CD1c-positive myeloid dendritic cell (primary cell): ENCODE measurements at regions not wholly inside any gene's neighbourhood (a gene's known extent, or its start where the extent isn't known, plus 50 kb on each side); places are given as distances from the start of the nearest gene placed in this dataset.

Source experiments
- DNase-seq: peaks from one replicate; pipeline ENCODE4 v3.0.0-alpha.2; 2016; ENCODE audit errors: extremely low spot score

- DNase-seq: no peak
Measured at GRCh38 chr18:75677696-75678455, 250.4 kb upstream of the SMIM21 start.

GRCh38 chr18:75660932-75661331 lies 233.4 kb upstream of the SMIM21 start:
- DNase-seq: no peak

- no peak for DNase-seq
Measured at GRCh38 chr18:75659535-75660023, 232.1 kb upstream of the SMIM21 start.

- no peak for DNase-seq
Measured at GRCh38 chr18:75658330-75658729, 230.8 kb upstream of the SMIM21 start.

GRCh38 chr18:75656563-75657247 lies 229.2 kb upstream of the SMIM21 start:
- no peak for DNase-seq

GRCh38 chr18:75656035-75656434 lies 228.5 kb upstream of the SMIM21 start:
- no peak for DNase-seq

- DNase-seq: no peak
Measured at GRCh38 chr18:75654851-75655751, 227.6 kb upstream of the SMIM21 start.

- no peak for DNase-seq
Measured at GRCh38 chr18:75654386-75654785, 226.9 kb upstream of the SMIM21 start.

GRCh38 chr18:75652528-75652927 lies 225.0 kb upstream of the SMIM21 start:
- DNase-seq: no peak

GRCh38 chr18:75644871-75645270 lies 217.4 kb upstream of the SMIM21 start:
- DNase-seq: no peak

- no peak for DNase-seq
Measured at GRCh38 chr18:75643083-75643482, 215.6 kb upstream of the SMIM21 start.

- DNase-seq: no peak
Measured at GRCh38 chr18:75639472-75639831, 211.9 kb upstream of the SMIM21 start.

- DNase-seq: no peak
Measured at GRCh38 chr18:75638776-75639471, 211.4 kb upstream of the SMIM21 start.

- DNase-seq: no peak
Measured at GRCh38 chr18:75638223-75638775, 210.8 kb upstream of the SMIM21 start.

GRCh38 chr18:75635096-75635495 lies 207.6 kb upstream of the SMIM21 start:
- no peak for DNase-seq

- DNase-seq: no peak
Measured at GRCh38 chr18:75625966-75626365, 198.5 kb upstream of the SMIM21 start.

- DNase-seq: no peak
Measured at GRCh38 chr18:75624869-75625268, 197.4 kb upstream of the SMIM21 start.

- no peak for DNase-seq
Measured at GRCh38 chr18:75621818-75622217, 194.3 kb upstream of the SMIM21 start.

- DNase-seq: no peak
Measured at GRCh38 chr18:75618146-75618545, 190.6 kb upstream of the SMIM21 start.

- DNase-seq: no peak
Measured at GRCh38 chr18:75612456-75612855, 185.0 kb upstream of the SMIM21 start.

GRCh38 chr18:75607701-75608100 lies 180.2 kb upstream of the SMIM21 start:
- DNase-seq: no peak
